Fibroblast of lung (primary cell): ENCODE measurements at regions not wholly inside any gene's neighbourhood (a gene's known extent, or its start where the extent isn't known, plus 50 kb on each side); places are given as distances from the start of the nearest gene placed in this dataset.

Experiments used
- DNase-seq, 2 donors: peaks; one replicate each; pipeline versions ENCODE4 v3.0.0 to v3.0.0-alpha.2; 2010; ENCODE audit warnings: low read depth in 2 of 2
- H2AFZ ChIP-seq: 2 replicates; pipeline ENCODE4 v1.5.1; 2012; ENCODE audit warnings: low read length, control low read depth, inconsistent platforms
- H3K27ac ChIP-seq: 2 replicates; pipeline ENCODE4 v1.5.1; 2011; ENCODE audit warnings: low read length, control low read depth; ENCODE audit not compliant: insufficient read depth
- H3K27me3 ChIP-seq: 2 replicates; pipeline ENCODE4 v1.5.1; 2011; ENCODE audit warnings: mild to moderate bottlenecking, low read length; ENCODE audit not compliant: control insufficient read depth, insufficient read depth
- H3K36me3 ChIP-seq: 2 replicates; pipeline ENCODE4 v1.5.1; 2011; ENCODE audit warnings: low read length; ENCODE audit not compliant: control insufficient read depth, insufficient read depth
- H3K4me1 ChIP-seq: 2 replicates; pipeline ENCODE4 v1.5.1; 2011; ENCODE audit warnings: low read length; ENCODE audit not compliant: control insufficient read depth, insufficient read depth; ENCODE audit errors: extremely low read depth
- H3K4me2 ChIP-seq: 2 replicates; pipeline ENCODE4 v1.5.1; 2011; ENCODE audit warnings: low read length, control low read depth; ENCODE audit not compliant: insufficient read depth; ENCODE audit errors: extremely low read depth
- H3K4me3 ChIP-seq, 4 experiments: fragments of 200-600 bp in 1 of 4; sonication (generic) in 1 of 4; replicated peaks in 1 of 4; 2 replicates each; pipeline ENCODE4 v1.5.1; 2011 to 2016; ENCODE audit warnings: low read length in 4 of 4, low read depth in 3 of 4, mild to moderate bottlenecking in 3 of 4, control low read depth in 2 of 4, inconsistent platforms in 1 of 4, mixed read lengths in 1 of 4; ENCODE audit not compliant: insufficient read depth in 1 of 4; ENCODE audit errors: control extremely low read depth in 1 of 4
- H3K79me2 ChIP-seq: 2 replicates; pipeline ENCODE4 v1.5.1; 2012; ENCODE audit warnings: mild to moderate bottlenecking, low read length, inconsistent platforms; ENCODE audit not compliant: control insufficient read depth, insufficient read depth
- H3K9ac ChIP-seq: 2 replicates; pipeline ENCODE4 v1.5.1; 2011; ENCODE audit warnings: mild to moderate bottlenecking, low read length, control low read depth; ENCODE audit not compliant: insufficient read depth
- H3K9me3 ChIP-seq: 2 replicates; pipeline ENCODE4 v1.5.1; 2012; ENCODE audit warnings: low read depth, low read length; ENCODE audit not compliant: control insufficient read depth, insufficient read depth
- H4K20me1 ChIP-seq: 2 replicates; pipeline ENCODE4 v1.5.1; 2011; ENCODE audit warnings: low read length; ENCODE audit not compliant: control insufficient read depth, insufficient read depth; ENCODE audit errors: extremely low read depth
- EZH2 ChIP-seq: IDR thresholded peaks from 2 replicates; pipeline ENCODE4 v1.5.1; 2012; ENCODE audit warnings: low read length, control low read depth, mild to moderate bottlenecking; ENCODE audit errors: missing control alignments
- TF ChIP-seq, protein P1 (sequence below), 2 donors: IDR thresholded peaks in 1 of 2; conservative IDR thresholded peaks in 1 of 2; 1 replicate in 1 of 2; 2 replicates in 1 of 2; pipeline ENCODE4 v1.5.1; 2011 to 2012; ENCODE audit warnings: low read length in 2 of 2, control low read depth in 1 of 2, inconsistent platforms in 1 of 2, low read depth in 1 of 2, mild to moderate bottlenecking in 1 of 2

GRCh38 chr3:182738583-182739411, 54.5 kb upstream of the ATP11B start:
- DNase-seq, result peak in 1 of 2 donors; percentile 9
- no peak overlapping the region for H3K9ac ChIP-seq
- H3K4me3 ChIP-seq, result no peak overlapping the region
- no peak overlapping the region for H2AFZ ChIP-seq
- no peaks in the 10 kb centered on the region for H3K9me3 ChIP-seq
- H3K79me2 ChIP-seq, result no peaks in the 10 kb centered on the region
- H3K4me1 ChIP-seq, result no peaks in the 10 kb centered on the region
- H3K27ac ChIP-seq, result no peak overlapping the region
- no peaks in the 10 kb centered on the region for H3K36me3 ChIP-seq
- H3K27me3 ChIP-seq, result peaks cover 5% of the 10 kb centered on the region
- no peak for TF ChIP-seq EZH2
- TF ChIP-seq, protein P1, sequence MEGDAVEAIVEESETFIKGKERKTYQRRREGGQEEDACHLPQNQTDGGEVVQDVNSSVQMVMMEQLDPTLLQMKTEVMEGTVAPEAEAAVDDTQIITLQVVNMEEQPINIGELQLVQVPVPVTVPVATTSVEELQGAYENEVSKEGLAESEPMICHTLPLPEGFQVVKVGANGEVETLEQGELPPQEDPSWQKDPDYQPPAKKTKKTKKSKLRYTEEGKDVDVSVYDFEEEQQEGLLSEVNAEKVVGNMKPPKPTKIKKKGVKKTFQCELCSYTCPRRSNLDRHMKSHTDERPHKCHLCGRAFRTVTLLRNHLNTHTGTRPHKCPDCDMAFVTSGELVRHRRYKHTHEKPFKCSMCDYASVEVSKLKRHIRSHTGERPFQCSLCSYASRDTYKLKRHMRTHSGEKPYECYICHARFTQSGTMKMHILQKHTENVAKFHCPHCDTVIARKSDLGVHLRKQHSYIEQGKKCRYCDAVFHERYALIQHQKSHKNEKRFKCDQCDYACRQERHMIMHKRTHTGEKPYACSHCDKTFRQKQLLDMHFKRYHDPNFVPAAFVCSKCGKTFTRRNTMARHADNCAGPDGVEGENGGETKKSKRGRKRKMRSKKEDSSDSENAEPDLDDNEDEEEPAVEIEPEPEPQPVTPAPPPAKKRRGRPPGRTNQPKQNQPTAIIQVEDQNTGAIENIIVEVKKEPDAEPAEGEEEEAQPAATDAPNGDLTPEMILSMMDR (conservative IDR thresholded peaks at IDR 0.05 in 1 of 2, IDR thresholded peaks at IDR 0.05 in 1 of 2; ENCODE audit: low read depth in 1 of 2, low read length in 2 of 2), result no peak
- no peaks in the 10 kb centered on the region for H4K20me1 ChIP-seq
- H3K4me2 ChIP-seq, result no peak overlapping the region

- H3K4me3 ChIP-seq, result no peak overlapping the region
- DNase-seq, result peak; percentile 37 to 50
- H2AFZ ChIP-seq, result no peak overlapping the region
- H3K27ac ChIP-seq, result no peak overlapping the region
- no peak overlapping the region for H3K9ac ChIP-seq
- no peaks in the 10 kb centered on the region for H3K36me3 ChIP-seq
- TF ChIP-seq, protein P1 (conservative IDR thresholded peaks at IDR 0.05 in 1 of 2, IDR thresholded peaks at IDR 0.05 in 1 of 2; ENCODE audit: low read depth in 1 of 2, low read length in 2 of 2), result no peak
- no peak for TF ChIP-seq EZH2
- H4K20me1 ChIP-seq, result no peaks in the 10 kb centered on the region
- no peak overlapping the region for H3K4me2 ChIP-seq
- H3K27me3 ChIP-seq, result peaks cover 2% of the 10 kb centered on the region
- H3K4me1 ChIP-seq, result no peaks in the 10 kb centered on the region
- H3K9me3 ChIP-seq, result no peaks in the 10 kb centered on the region
- H3K79me2 ChIP-seq, result no peaks in the 10 kb centered on the region
Measured at GRCh38 chr3:182739619-182740018, 53.7 kb upstream of the ATP11B start.

- Histone ChIP-seq H3K27me3 (peaks cover 2% of the 10 kb centered on the region), H3K4me3 (no peak overlapping the region), H3K4me1 (no peaks in the 10 kb centered on the region), H2AFZ (no peak overlapping the region), H4K20me1 (no peaks in the 10 kb centered on the region), H3K9ac (no peak overlapping the region), H3K4me2 (no peak overlapping the region), H3K9me3 (no peaks in the 10 kb centered on the region), H3K79me2 (no peaks in the 10 kb centered on the region), H3K36me3 (no peaks in the 10 kb centered on the region), H3K27ac (no peak overlapping the region)
- peak in 1 of 2 donors; percentile 4 for DNase-seq
- TF ChIP-seq EZH2, result no peak
- TF ChIP-seq, protein P1 (conservative IDR thresholded peaks at IDR 0.05 in 1 of 2, IDR thresholded peaks at IDR 0.05 in 1 of 2; ENCODE audit: low read depth in 1 of 2, low read length in 2 of 2), result no peak
Measured at GRCh38 chr3:182740710-182741109, 52.6 kb upstream of the ATP11B start.
